GM12801 (cell line): ENCODE measurements at regions not wholly inside any gene's neighbourhood (a gene's known extent, or its start where the extent isn't known, plus 50 kb on each side); places are given as distances from the start of the nearest gene placed in this dataset.

Experiments
- CTCF ChIP-seq: IDR thresholded peaks from one replicate; pipeline ENCODE4 v1.5.1; 2011; ENCODE audit warnings: control low read depth; ENCODE audit not compliant: insufficient read length; ENCODE audit errors: extremely low read depth

DNA sequence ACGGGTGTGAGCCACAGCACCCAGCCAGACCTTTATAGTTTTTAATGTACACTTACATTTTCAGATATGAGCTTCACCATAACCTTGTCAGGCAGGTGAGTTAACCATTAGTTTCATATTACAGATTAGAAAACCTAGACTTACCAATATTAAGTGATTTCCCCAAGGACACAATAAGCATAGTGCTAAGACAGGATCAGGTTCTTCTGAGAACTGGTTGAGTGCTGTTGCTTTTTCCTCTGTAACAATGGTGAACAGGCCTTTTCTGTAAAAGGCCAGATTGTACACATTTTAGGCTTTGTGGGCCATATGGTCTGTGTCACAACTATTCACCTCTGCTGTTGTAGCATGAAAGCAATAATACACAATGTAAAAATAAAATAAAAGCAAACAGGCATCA, 332.0 kb downstream of the PIK3C3 start:
- TF ChIP-seq CTCF, result no peak

DNA sequence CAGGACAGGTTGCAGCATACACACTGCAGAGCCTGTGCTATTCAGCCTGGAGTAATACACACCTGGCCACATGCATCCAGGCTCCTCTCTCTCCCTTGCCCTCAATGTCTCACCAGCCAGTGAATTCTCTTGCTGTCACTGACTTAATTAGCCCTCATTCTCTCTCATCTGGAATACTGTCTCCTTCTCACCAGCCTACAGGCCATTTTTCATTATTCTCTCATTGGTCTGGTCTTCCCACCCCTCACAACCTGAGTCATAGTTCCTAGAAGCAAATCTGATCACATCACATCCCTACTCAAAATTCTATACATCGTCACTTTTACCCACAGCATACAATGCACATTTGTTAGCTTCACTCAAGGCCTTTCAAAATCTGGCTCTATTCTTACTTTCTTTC, 333.1 kb downstream of the PIK3C3 start:
- no peak for TF ChIP-seq CTCF

GRCh38 chr18:42289526-42289925, 334.5 kb downstream of the PIK3C3 start:
- no peak for TF ChIP-seq CTCF

DNA sequence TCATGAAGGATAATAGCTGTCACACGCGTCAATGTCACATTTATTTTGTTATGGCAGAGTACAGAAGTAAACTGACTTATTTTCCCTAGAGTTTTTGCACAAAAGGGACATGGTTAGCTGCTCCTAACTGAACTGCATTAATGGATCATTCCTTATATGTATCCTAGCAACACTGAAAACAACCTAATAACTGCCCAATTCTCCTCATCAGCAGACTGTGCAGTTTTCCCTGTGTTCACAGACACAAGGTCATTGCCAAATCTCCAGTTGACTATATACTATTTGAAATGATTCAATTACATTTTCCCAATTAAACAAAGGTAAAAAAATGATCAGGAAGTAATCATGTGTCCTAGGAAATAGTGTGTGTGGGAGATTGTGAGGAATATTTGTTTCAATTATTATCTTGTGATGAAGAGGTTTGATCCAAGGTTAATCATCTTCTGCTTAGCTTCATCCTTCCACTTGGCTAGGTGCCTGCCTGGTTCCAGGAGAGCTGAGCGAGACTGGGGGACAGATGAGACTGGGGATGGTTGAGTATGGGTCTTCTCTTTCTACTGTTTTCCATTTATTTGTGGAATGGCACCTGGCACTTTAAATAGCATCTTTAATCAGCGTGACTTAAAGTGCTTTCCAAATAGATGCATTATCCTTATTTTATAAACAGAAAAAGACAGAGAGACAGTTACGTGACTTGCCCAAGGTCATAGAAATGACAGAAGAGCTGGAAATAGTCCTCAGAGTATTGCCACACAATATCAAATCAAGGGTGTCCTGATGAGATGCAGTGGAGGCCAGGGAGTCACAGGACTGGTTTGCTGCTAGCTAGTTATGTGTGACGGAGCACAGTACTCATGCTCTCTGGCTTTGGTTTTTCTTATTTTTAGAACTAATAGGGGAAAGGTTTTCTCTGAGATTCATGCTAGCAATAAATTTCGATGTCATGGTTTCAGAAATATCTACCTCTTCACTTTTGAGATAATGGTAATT, 335.6 kb downstream of the PIK3C3 start:
- TF ChIP-seq CTCF, result no peak

GRCh38 chr18:42292654-42293053, 337.6 kb downstream of the PIK3C3 start:
- TF ChIP-seq CTCF, result no peak

GRCh38 chr18:42296192-42296591, 341.2 kb downstream of the PIK3C3 start:
- no peak for TF ChIP-seq CTCF

GRCh38 chr18:42296723-42297122, 341.7 kb downstream of the PIK3C3 start:
- TF ChIP-seq CTCF, result no peak
